Prostate gland (tissue), 2 donors: ENCODE measurements at regions not wholly inside any gene's neighbourhood (a gene's known extent, or its start where the extent isn't known, plus 50 kb on each side); places are given as distances from the start of the nearest gene placed in this dataset.
"Not testable (repeated sequence)": the region's sequence is repeated elsewhere in the genome, so short reads cannot be mapped to it uniquely, and the experiment has no call there.

Experiments
- DNase-seq: peaks from one replicate; pipeline ENCODE4 v3.0.0-alpha.2; 2019; ENCODE audit warnings: low spot score
- H3K27ac ChIP-seq, 2 donors: fragments of 200-600 bp; sonication (generic); 2 replicates each; pipeline ENCODE4 v1.5.1; 2017 to 2019
- H3K27me3 ChIP-seq: fragments of 200-600 bp; sonication (generic); replicated peaks from 2 replicates; pipeline ENCODE4 v1.5.1; 2019; ENCODE audit not compliant: insufficient read depth
- H3K36me3 ChIP-seq, 2 donors: fragments of 200-600 bp; sonication (generic); 1 replicate in 1 of 2; 2 replicates in 1 of 2; pipeline versions ENCODE4 v1.5.1 to v1.8.1; 2017 to 2019
- H3K4me1 ChIP-seq: fragments of 200-600 bp; sonication (generic); replicated peaks from 2 replicates; pipeline ENCODE4 v1.5.1; 2019
- H3K4me3 ChIP-seq, 2 donors: fragments of 200-600 bp; sonication (generic); 2 replicates each; pipeline ENCODE4 v1.5.1; 2017 to 2019
- H3K9me3 ChIP-seq: fragments of 200-600 bp; sonication (generic); 2 replicates; pipeline ENCODE4 v1.5.1; 2017
- POLR2A ChIP-seq: fragments of 450-650 bp; IDR thresholded peaks from one replicate; pipeline ENCODE4 v1.6.1; 2016; ENCODE audit warnings: antibody characterized with exemption, mild to moderate bottlenecking
- POLR2AphosphoS5 ChIP-seq: sonication (generic); formaldehyde crosslinking; IDR thresholded peaks from one replicate; pipeline ENCODE4 v1.6.1; 2017; ENCODE audit warnings: antibody characterized with exemption
- WGBS: methylation state at CpG from one replicate; pipeline ENCODE4 v1.1.5; 2018; 5-methylcytosine and 5-hydroxymethylcytosine counted together
- intact Hi-C: fragments of 100-400 bp; cut with DNase I; formaldehyde crosslinking; loops from one replicate; pipeline ENCODE4 v1.14.2; 2022
- TF ChIP-seq, protein P1 (sequence below), 4 experiments: fragments of 200-600 bp in 2 of 4; fragments of 450-650 bp in 2 of 4; sonication (generic) in 2 of 4; IDR thresholded peaks; 1 replicate in 3 of 4; 2 replicates in 1 of 4; pipeline ENCODE4 v1.5.1; 2016 to 2019; ENCODE audit warnings: antibody characterized with exemption in 4 of 4, mild to moderate bottlenecking in 2 of 4, moderate library complexity in 2 of 4

DNA sequence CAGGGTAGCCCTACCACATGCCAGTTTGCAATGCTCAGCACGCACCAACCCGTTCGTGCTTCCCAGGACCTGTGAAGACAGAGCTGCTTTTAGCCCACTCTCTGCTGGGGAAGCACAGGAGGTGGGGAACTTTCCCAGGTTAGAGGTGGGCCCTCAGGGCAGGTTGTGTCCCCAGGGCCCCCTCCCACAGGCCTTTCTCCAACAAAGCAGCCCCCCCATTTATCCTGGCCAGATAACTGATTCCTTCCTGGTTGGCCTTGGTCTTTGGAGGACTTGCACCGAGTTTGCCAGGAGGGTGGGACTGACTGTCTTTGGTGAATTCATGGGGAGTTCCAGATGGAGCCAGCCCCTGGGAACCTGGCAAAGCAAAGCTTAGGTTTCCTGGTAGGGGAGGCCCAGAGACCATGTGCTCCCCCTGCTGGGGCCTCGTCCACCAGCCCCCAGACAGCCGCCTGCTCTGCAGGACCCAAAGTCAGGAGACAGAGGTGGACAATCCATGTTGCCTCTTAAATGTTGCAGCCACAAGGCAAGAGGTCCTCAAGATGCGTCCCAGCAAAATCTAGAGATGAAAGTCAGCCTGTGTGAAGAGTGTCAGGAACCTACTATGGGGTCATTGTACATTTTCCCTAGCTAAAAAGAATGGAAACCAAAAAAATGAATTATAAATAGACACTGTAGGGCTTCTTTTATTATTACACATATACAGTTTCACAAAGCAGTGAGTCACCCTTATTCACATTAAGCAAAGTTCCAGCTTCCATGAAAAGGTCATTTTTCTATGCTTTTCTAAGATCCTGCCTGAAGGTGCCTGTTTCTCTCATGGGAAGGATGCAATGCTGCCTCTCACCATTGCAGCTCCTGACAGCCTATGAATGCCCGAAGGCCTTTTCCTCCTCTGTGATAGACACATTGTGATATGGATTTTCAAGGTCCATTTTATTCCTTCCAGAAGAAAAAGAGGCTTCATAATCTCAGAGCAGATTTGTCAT, 497.8 kb downstream of the PREX1 start:
- H3K36me3 ChIP-seq: no peaks in the 10 kb centered on the region
- H3K4me1 ChIP-seq: no peaks in the 10 kb centered on the region
- no peak for TF ChIP-seq POLR2AphosphoS5
- TF ChIP-seq POLR2A: no peak
- TF ChIP-seq, protein P1, sequence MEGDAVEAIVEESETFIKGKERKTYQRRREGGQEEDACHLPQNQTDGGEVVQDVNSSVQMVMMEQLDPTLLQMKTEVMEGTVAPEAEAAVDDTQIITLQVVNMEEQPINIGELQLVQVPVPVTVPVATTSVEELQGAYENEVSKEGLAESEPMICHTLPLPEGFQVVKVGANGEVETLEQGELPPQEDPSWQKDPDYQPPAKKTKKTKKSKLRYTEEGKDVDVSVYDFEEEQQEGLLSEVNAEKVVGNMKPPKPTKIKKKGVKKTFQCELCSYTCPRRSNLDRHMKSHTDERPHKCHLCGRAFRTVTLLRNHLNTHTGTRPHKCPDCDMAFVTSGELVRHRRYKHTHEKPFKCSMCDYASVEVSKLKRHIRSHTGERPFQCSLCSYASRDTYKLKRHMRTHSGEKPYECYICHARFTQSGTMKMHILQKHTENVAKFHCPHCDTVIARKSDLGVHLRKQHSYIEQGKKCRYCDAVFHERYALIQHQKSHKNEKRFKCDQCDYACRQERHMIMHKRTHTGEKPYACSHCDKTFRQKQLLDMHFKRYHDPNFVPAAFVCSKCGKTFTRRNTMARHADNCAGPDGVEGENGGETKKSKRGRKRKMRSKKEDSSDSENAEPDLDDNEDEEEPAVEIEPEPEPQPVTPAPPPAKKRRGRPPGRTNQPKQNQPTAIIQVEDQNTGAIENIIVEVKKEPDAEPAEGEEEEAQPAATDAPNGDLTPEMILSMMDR (IDR thresholded peaks at IDR 0.05): peak in 1 of 4 experiments; percentile 9
- H3K27me3 ChIP-seq: no peaks in the 10 kb centered on the region
- H3K9me3 ChIP-seq: no peaks in the 10 kb centered on the region
- DNase-seq: no peak
- no peak overlapping the region for H3K27ac ChIP-seq
- intact Hi-C loops: no loop called here
- 71% methylated on average over 8 of the region's 8 CpGs for WGBS
- no peak overlapping the region for H3K4me3 ChIP-seq

DNA sequence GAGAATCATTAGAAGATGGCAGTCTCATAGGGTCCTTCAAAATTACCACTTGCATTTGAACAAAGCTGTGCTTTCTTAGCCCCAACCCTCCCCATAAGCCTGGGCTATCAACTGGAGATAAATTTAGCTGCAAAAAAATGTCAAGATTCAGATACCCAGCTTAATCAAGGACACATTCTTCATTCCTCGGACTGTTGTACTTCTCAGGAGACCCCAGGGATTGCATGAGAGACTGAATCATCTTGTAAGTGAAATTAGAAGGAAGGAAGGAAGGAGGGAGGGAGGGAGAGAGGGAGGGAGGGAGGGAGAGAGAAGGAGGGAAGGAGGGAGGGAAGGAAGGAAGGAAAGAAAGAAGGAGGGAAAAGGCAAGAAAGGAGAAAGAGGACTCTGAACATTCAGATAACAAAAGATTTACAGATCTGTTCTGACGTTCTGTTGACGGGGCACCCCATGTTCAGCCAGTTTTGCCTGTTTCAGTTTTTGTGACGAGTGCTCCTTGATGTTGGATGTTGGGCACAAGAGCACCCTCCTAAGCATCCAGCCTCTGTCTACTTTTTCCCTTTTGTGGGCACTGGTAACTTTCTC, 498.7 kb downstream of the PREX1 start:
- no peaks in the 10 kb centered on the region for H3K4me1 ChIP-seq
- H3K27ac ChIP-seq: no peak overlapping the region
- no peaks in the 10 kb centered on the region for H3K36me3 ChIP-seq
- WGBS: 55% methylated on average over 4 of the region's 4 CpGs
- DNase-seq: no peak
- no peak for TF ChIP-seq POLR2A
- TF ChIP-seq, protein P1 (IDR thresholded peaks at IDR 0.05): no peak
- TF ChIP-seq POLR2AphosphoS5: no peak
- H3K27me3 ChIP-seq: no peaks in the 10 kb centered on the region
- intact Hi-C loops: no loop called here
- no peak overlapping the region for H3K4me3 ChIP-seq
- H3K9me3 ChIP-seq: no peaks in the 10 kb centered on the region

DNA sequence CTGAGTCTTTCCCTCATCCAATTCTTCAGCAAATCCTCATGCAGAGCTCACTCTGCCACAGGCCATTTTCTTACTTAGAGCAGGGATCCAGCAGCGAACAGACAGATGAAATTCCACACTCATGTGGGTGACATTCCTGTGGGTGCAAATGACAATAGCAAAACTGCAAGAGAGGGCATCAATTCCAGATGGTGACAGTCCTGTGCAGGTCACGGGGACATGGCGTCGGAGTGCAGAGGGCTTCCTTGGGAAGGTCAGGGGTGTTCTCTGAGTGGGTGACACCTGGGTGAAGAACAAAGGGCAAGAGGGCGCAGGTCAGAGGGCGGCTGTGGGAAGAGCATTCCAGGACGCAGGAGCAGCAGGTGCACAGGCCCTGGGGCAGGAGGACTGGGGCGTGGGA, 500.0 kb downstream of the PREX1 start:
- DNase-seq, intact Hi-C loops, H3K4me3 ChIP-seq, H3K36me3 ChIP-seq, H3K27ac ChIP-seq, H3K9me3 ChIP-seq, H3K27me3 ChIP-seq, H3K4me1 ChIP-seq: not testable (repeated sequence)
- WGBS: 94% methylated on average over 8 of the region's 8 CpGs

DNA sequence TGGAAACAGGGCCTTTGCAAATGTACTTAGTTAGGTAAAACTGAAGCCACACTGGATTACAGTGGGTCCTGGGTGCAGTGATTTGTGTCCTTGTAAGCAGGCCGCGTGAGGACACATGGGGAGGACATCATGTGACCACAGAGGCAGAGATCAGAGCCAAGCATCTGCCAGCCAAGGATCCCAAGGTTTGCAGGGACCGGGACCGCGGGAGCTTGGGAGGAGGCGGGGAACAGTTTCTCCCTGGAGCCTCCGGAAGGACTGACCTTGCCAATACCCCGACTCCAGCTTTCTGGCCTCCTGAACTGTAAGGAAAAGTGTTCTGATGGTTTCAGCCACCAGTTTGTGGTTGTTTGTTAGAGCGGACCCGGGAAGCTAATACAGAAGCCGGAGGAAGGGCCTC, 500.9 kb downstream of the PREX1 start:
- H3K27me3 ChIP-seq: no peaks in the 10 kb centered on the region
- TF ChIP-seq, protein P1 (IDR thresholded peaks at IDR 0.05): no peak
- TF ChIP-seq POLR2AphosphoS5: peak; percentile 15
- no peak overlapping the region for H3K4me3 ChIP-seq
- H3K27ac ChIP-seq: no peak overlapping the region
- WGBS: 71% methylated on average over 11 of the region's 11 CpGs
- no peaks in the 10 kb centered on the region for H3K9me3 ChIP-seq
- H3K36me3 ChIP-seq: no peaks in the 10 kb centered on the region
- DNase-seq: no peak
- intact Hi-C loops: no loop called here
- no peaks in the 10 kb centered on the region for H3K4me1 ChIP-seq

DNA sequence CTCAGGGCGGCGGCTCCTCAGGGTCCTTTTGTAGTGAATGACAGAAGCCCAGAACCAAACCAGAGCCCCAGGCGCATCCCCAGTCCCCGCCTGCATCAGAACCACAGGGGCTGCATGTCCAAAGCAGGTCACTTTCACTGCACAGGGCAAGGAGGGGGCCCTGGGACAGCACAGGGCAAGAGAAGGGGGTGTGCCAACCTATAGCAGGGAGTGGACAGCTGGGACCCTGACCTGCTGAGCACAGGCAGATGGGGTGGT, 501.4 kb downstream of the PREX1 start:
- TF ChIP-seq, protein P1 (IDR thresholded peaks at IDR 0.05): no peak
- no peak for TF ChIP-seq POLR2AphosphoS5

More for the DNA sequence above, 501.4 kb downstream of the PREX1 start:
- Histone ChIP-seq H3K27me3 (no peaks in the 10 kb centered on the region), H3K4me1 (no peaks in the 10 kb centered on the region), H3K27ac (no peak overlapping the region), H3K9me3 (no peaks in the 10 kb centered on the region), H3K36me3 (no peaks in the 10 kb centered on the region), H3K4me3 (no peak overlapping the region)
- 100% methylated on average over 3 of the region's 4 CpGs for WGBS
- no peak for DNase-seq
- intact Hi-C loops: no loop called here
